ENCODE measurements at regions not wholly inside any gene's neighbourhood (a gene's known extent, or its start where the extent isn't known, plus 50 kb on each side); places are given as distances from the start of the nearest gene placed in this dataset.

DNA sequence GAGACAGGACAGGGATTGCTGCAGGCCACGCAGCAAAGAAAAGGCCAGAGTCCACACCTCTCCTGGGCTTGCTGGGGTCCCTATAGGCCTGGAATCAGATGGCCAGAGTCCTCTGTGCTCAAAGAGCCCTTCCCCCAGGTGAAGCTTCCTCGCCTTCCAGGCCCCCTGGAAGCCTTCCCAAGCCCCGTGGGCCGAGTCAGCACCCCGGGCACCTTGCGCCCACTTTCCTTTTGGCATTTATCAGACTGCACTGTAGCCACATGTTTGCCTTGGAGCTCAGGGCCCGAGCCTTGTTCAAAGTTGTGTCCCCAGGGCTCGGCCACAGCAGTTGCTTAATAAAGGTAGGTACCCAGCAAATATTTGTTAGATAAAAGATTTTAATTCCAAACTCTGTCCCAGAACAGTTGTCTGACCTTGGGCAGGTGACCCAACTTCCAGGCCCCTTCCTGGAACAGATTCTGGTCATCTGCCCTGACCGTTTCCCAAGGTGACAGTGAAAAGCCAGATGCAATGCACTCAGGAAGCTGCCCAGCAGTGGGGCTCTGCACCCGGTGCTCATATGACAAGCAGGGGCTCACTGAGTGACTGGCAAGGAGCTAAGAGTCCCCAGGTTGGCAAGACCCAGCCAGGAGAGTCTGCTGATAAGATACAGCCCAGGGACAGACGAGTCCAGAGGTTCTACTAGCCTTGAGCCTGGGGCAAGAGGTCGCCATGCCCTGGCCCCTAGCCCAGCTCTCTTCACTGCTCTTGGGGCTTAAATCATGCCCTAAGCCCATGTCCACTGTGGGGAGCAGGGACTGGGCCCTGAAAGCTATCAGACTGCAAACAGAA, 81.2 kb downstream of the PITPNM2 start (continued):
- no peak for TF ChIP-seq SMARCE1 (IDR thresholded peaks at IDR 0.05; ENCODE audit: borderline replicate concordance)
- TF ChIP-seq UBTF (CRISPR knock-in tag; IDR thresholded peaks at IDR 0.05): peak; percentile 45
- TF ChIP-seq ZNF556 (CRISPR knock-in tag; IDR thresholded peaks at IDR 0.05; ENCODE audit: borderline replicate concordance): no peak
- TF ChIP-seq PHF8 (CRISPR knock-in tag; IDR thresholded peaks at IDR 0.05): peak; percentile 33; the same call in 1 of the 2 replicates
- no peak for TF ChIP-seq KDM5A (IDR thresholded peaks at IDR 0.05; ENCODE audit: borderline replicate concordance, low read length)
- no peak for TF ChIP-seq REST (IDR thresholded peaks at IDR 0.05; ENCODE audit: borderline replicate concordance in 1 of 2, low read depth in 1 of 2, low read length in 2 of 2)
- TF ChIP-seq GATAD2A (CRISPR knock-in tag; IDR thresholded peaks at IDR 0.05): peak; percentile 19; the same call in 1 of the 2 replicates
- TF ChIP-seq RCOR2 (CRISPR knock-in tag; IDR thresholded peaks at IDR 0.05): no peak
- no peak for TF ChIP-seq EZH2 (conservative IDR thresholded peaks at IDR 0.05; ENCODE audit: low read depth, low read length)
- TF ChIP-seq FOXC1 (CRISPR knock-in tag; IDR thresholded peaks at IDR 0.05; ENCODE audit: borderline replicate concordance): no peak
- no peak for TF ChIP-seq TP53 (CRISPR knock-in tag; conservative IDR thresholded peaks at IDR 0.05)
- TF ChIP-seq MAFK (conservative IDR thresholded peaks at IDR 0.05 in 1 of 2, IDR thresholded peaks at IDR 0.05 in 1 of 2; ENCODE audit: low read length in 2 of 2): no peak
- no peak for TF ChIP-seq ZBTB40 (IDR thresholded peaks at IDR 0.05)
- peak; percentile 44; the same call in 1 of the 2 replicates for TF ChIP-seq ZBTB40 (CRISPR knock-in tag; IDR thresholded peaks at IDR 0.05)

Measured in HepG2 (cell line).